Endothelial cell (in vitro differentiated cells): ENCODE measurements at regions not wholly inside any gene's neighbourhood (a gene's known extent, or its start where the extent isn't known, plus 50 kb on each side); places are given as distances from the start of the nearest gene placed in this dataset.

Source experiments
- DNase-seq: peaks from one replicate; pipeline ENCODE4 v3.0.0; 2021; ENCODE audit warnings: low spot score
- H3K27ac Mint-ChIP-seq: one replicate; pipeline ENCODE4 v1.8.0; 2021; ENCODE audit warnings: mixed read lengths, inconsistent platforms; ENCODE audit not compliant: unreplicated experiment
- H3K27me3 Mint-ChIP-seq: one replicate; pipeline ENCODE4 v1.8.0; 2021; ENCODE audit warnings: mild to moderate bottlenecking, moderate library complexity, mixed read lengths, inconsistent platforms; ENCODE audit not compliant: unreplicated experiment
- H3K36me3 Mint-ChIP-seq: one replicate; pipeline ENCODE4 v1.8.0; 2021; ENCODE audit warnings: mild to moderate bottlenecking, low read depth, mixed read lengths, inconsistent platforms; ENCODE audit not compliant: unreplicated experiment
- H3K4me1 Mint-ChIP-seq: one replicate; pipeline ENCODE4 v1.8.0; 2021; ENCODE audit warnings: mild to moderate bottlenecking, mixed read lengths, inconsistent platforms; ENCODE audit not compliant: unreplicated experiment
- H3K4me3 Mint-ChIP-seq: one replicate; pipeline ENCODE4 v1.8.0; 2021; ENCODE audit warnings: mild to moderate bottlenecking, mixed read lengths, inconsistent platforms; ENCODE audit not compliant: unreplicated experiment
- H3K9me3 Mint-ChIP-seq: one replicate; pipeline ENCODE4 v1.8.0; 2021; ENCODE audit warnings: mixed read lengths, inconsistent platforms; ENCODE audit not compliant: unreplicated experiment
- TF ChIP-seq, protein P1 (sequence below): fragments of 200-600 bp; sonication (generic); IDR thresholded peaks from one replicate; pipeline ENCODE4 v1.5.0; 2021; ENCODE audit warnings: antibody characterized with exemption; ENCODE audit not compliant: unreplicated experiment

GRCh38 chr2:4073026-4073569 is 369.7 kb downstream of the DCDC2C start:
- no peak overlapping the region for H3K4me3 Mint-ChIP-seq
- no peaks in the 10 kb centered on the region for H3K36me3 Mint-ChIP-seq
- no peak for DNase-seq
- H3K27me3 Mint-ChIP-seq: peaks cover 2% of the 10 kb centered on the region
- no peak overlapping the region for H3K27ac Mint-ChIP-seq
- H3K9me3 Mint-ChIP-seq: peaks cover 6% of the 10 kb centered on the region
- TF ChIP-seq, protein P1, sequence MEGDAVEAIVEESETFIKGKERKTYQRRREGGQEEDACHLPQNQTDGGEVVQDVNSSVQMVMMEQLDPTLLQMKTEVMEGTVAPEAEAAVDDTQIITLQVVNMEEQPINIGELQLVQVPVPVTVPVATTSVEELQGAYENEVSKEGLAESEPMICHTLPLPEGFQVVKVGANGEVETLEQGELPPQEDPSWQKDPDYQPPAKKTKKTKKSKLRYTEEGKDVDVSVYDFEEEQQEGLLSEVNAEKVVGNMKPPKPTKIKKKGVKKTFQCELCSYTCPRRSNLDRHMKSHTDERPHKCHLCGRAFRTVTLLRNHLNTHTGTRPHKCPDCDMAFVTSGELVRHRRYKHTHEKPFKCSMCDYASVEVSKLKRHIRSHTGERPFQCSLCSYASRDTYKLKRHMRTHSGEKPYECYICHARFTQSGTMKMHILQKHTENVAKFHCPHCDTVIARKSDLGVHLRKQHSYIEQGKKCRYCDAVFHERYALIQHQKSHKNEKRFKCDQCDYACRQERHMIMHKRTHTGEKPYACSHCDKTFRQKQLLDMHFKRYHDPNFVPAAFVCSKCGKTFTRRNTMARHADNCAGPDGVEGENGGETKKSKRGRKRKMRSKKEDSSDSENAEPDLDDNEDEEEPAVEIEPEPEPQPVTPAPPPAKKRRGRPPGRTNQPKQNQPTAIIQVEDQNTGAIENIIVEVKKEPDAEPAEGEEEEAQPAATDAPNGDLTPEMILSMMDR: no peak
- no peaks in the 10 kb centered on the region for H3K4me1 Mint-ChIP-seq

- no peak for DNase-seq
- H3K36me3 Mint-ChIP-seq: no peaks in the 10 kb centered on the region
- no peak overlapping the region for H3K4me3 Mint-ChIP-seq
- no peak overlapping the region for H3K27ac Mint-ChIP-seq
- TF ChIP-seq, protein P1: no peak
- H3K9me3 Mint-ChIP-seq: no peaks in the 10 kb centered on the region
- H3K4me1 Mint-ChIP-seq: no peaks in the 10 kb centered on the region
- H3K27me3 Mint-ChIP-seq: peaks cover 1% of the 10 kb centered on the region
These were observed 373.6 kb downstream of the DCDC2C start for GRCh38 chr2:4077017-4077416.

DNA sequence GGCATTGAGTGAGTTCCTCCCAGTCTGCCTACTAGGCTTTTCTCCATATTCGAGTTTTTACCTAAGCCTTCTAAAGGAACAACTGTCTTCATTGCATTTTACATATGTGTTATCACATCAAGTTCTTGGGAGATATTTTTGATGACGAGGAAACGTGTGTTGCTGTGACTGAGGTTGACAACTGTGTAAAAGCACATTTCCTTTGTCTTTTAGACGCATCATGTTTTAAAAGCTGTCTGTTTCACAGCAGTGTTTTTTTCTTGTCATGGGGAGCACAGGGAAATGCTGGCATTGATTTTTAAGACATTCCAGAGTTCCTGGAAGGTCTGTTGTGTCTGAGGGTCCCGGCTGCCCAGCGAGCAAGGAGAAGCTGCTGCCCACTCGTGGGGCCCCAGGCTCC is 381.8 kb downstream of the DCDC2C start:
- H3K9me3 Mint-ChIP-seq: peaks cover 21% of the 10 kb centered on the region
- H3K27me3 Mint-ChIP-seq: peaks cover 3% of the 10 kb centered on the region
- H3K4me3 Mint-ChIP-seq: no peak overlapping the region
- TF ChIP-seq, protein P1: no peak
- no peak for DNase-seq
- H3K4me1 Mint-ChIP-seq: no peaks in the 10 kb centered on the region
- no peak overlapping the region for H3K27ac Mint-ChIP-seq
- peaks cover 3% of the 10 kb centered on the region for H3K36me3 Mint-ChIP-seq

- H3K4me1 Mint-ChIP-seq: no peaks in the 10 kb centered on the region
- peaks cover 7% of the 10 kb centered on the region for H3K27me3 Mint-ChIP-seq
- no peak for DNase-seq
- peaks cover 3% of the 10 kb centered on the region for H3K36me3 Mint-ChIP-seq
- peaks cover 20% of the 10 kb centered on the region for H3K9me3 Mint-ChIP-seq
- TF ChIP-seq, protein P1: no peak
- no peak overlapping the region for H3K27ac Mint-ChIP-seq
- no peak overlapping the region for H3K4me3 Mint-ChIP-seq
These were observed 387.6 kb downstream of the DCDC2C start for GRCh38 chr2:4090668-4091630.

DNA sequence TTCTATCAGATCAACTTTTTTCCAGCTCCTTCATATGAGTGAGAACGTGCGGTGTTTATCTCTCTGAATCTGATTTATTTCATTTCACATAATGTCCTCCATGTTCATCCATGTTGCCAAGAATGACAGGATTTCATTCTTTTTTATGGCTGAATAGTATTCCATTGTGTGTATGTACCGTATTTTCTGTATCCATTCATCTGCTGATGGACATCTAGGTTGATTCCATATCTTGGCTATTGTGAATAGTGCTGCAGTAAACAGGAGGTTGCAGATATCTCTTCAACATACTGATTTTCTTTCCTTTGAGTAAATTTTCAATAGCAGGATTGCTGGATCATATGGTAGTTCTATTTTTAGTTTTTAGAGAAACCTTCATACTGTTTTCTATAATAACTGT is 388.5 kb downstream of the DCDC2C start:
- Mint-ChIP-seq H3K27ac (no peak overlapping the region), H3K36me3 (peaks cover 3% of the 10 kb centered on the region), H3K4me1 (no peaks in the 10 kb centered on the region), H3K27me3 (peaks cover 8% of the 10 kb centered on the region), H3K9me3 (peaks cover 24% of the 10 kb centered on the region), H3K4me3 (no peak overlapping the region)
- no peak for DNase-seq
- TF ChIP-seq, protein P1: no peak
